CMK (cell line): ENCODE measurements at regions not wholly inside any gene's neighbourhood (a gene's known extent, or its start where the extent isn't known, plus 50 kb on each side); places are given as distances from the start of the nearest gene placed in this dataset.

Source experiments
- DNase-seq: peaks from one replicate; pipeline ENCODE4 v3.0.0-alpha.2; 2010; ENCODE audit warnings: low read depth

- no peak for DNase-seq
Measured at GRCh38 chr4:3704669-3705068, 61.5 kb upstream of the ADRA2C start.

GRCh38 chr4:3703677-3704521 is 62.3 kb upstream of the ADRA2C start:
- DNase-seq, result no peak

GRCh38 chr4:3703343-3703676 is 62.9 kb upstream of the ADRA2C start:
- DNase-seq, result no peak

- no peak for DNase-seq
Measured at GRCh38 chr4:3702561-3703221, 63.5 kb upstream of the ADRA2C start.

GRCh38 chr4:3701736-3702560 is 64.2 kb upstream of the ADRA2C start:
- no peak for DNase-seq

DNA sequence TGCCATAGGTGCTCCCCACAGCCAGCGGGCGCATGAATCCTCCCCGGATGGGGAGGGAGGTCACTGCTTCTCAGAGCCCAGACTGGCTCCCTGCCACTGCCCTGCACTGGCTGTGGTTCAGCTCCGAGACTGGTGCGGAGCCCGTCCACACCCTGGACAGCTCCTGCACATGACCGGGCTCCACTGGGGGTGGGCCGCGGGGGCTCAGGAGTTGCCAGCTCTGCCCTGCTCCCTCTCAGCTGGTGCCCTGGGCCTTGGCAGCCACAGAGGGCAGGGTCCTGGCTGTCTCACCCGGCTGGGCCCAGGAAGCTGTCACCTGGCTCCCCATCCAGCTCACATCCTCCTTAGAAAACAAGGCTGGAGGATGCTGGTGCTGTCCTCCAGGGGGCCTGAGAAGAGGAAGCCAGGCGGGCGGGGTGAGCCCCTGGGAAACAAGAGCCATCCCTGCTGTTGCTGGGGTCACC is 64.9 kb upstream of the ADRA2C start:
- DNase-seq, result no peak

DNA sequence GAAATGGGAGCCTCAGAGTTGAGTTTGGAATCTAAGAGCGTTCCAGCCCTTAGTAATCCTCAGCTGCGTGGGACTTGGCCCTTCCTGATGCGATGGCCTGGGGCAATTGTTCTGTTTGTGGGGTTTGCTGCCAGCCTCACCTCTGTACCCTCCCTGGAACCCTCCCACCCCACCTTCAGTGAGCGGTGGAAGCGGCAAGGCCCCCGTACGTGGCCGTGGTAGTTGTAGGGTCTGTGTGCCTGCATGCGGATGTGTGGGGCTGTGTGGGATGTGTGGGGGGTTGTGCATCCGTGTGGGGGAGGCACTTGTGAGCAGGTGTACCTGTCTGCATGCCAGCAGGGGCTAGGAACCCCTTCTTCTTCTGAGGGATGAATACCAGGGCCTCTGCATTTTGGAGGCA is 65.4 kb upstream of the ADRA2C start:
- DNase-seq, result no peak

DNA sequence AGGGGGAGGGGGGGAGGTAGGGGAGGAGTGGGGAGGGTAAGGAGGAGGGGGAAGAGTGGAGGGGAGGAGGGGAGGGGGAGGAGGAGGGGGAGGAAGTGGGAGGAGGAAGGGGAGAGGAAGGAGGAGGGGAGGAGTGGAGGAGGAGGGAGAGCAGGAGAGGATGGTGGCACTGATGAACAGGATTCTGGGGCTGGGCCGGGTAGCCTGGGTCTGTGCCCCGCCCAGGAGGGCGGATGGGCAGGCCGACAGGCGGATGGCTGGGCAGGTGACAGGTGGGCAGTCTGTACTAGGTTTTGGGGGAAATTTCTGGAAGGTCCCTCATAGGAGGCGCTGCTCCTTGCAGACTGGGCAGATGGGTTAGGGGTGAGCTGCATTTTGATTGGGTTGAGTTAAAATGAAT is 66.0 kb upstream of the ADRA2C start:
- DNase-seq, result no peak

DNA sequence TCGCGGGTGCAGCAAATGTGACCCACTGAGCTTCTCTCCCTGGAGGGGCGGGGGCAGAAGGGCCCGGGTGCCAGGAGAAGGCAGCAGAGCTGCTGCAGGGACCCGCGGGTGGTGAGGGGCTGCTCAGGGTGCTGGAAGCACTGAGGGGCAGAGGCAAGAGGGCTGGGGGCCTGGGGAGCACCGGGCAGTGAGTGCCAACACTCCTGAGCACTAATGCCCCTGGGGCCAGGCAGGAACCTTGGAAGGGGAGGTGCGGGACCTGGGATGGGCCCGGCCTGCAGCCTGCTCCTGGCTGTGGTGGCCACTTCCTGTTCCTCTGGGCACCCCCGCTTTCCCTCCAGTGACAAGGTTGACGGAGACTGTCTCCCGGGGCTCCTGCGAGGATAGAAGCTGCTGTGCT is 66.5 kb upstream of the ADRA2C start:
- DNase-seq, result no peak

GRCh38 chr4:3699261-3699660 is 66.9 kb upstream of the ADRA2C start:
- DNase-seq, result no peak

DNA sequence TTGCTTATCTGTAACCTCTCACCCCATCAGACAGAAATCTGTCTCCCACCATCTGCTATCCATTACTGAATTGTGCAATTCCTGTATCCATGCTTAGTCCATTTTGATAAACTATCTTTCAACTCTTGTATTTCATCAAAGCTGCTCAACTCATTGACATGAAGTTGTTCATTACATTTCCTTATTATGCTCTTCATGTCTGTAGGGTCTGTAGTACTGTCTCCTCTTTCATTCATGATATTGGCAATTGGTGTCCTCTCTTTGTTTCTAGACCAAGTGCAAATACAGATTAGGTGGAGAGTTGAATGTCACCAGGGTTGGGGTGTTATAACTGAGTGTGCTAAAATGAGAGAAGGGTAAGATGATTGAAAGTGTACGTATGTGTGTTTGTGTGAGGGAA is 69.2 kb upstream of the ADRA2C start:
- no peak for DNase-seq

DNA sequence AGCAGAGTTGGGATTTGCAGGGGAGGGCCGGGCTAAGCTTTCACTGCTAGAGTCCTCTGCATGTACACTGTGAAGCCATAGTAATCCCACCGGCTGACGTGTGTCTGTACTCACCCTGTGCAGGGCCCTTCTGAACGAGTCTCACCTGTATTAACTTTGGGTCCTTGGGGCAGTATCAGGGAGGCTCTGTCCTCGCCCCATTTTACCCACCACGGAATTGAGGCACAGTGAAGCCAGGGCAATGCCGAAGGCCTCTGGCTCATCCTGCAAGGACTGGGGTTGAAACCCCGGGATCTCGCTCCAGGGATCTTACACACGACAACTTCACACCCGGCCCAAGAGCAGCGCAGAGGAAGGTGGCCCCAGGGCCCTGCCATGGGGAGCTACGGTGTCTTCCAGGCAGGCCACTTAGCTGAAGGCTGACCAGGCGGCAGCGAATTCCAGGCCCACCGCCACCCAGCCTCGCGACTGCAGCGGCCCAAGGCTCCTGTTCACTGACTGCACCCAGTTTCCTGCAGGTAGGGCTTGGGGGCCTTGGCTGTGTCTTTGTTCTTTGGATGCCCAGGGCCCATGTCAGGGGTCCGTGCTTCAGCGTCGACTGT is 75.5 kb upstream of the ADRA2C start:
- no peak for DNase-seq

DNA sequence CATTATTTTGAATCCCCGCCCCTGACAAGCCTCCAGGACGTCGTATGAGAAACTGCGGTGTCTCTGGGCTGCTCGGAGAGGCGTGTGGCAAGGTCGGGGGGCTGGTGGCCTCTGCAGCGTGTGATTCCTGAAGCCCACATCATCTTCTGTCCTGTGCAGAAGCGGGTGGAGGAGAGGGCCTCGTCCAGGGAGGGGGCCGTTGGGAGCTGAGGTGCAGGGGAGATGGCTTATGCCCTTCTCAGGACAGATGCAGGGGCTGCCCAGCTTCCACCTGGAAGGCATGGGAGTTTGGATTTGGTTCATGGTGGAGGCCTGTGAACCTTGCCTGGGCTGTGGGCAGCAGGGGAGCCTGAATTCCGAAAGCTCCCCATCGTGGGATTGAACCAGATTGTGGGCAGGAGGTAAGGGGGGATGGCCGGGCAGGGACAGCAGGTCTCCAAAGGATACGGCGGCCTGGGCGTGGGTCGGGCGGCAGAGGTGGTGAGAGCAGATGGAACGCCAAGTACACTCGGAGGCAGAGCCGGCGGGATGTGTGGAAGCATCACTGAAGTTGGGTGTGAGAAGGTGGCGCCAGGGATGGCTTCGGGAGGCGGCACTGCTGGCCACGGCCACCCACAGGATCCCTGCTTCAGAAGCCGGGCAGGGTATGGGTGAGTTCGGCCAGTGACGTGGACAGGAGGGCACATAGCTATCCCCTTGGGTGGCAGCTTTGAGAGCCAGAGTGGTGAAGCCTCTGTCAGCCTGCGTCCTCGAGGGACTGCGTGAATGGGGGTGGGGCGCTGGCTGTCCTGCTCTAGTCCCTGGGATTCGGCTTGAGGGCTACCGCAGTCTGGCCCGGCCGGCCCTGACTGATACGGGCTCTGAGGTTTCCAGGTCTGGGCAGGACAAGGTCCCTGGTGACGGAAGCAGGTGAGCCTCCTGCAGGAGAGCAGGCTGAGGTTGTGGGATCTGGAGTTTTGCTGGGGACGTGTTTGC is 76.3 kb upstream of the ADRA2C start:
- DNase-seq, result no peak

GRCh38 chr4:3689006-3689405 is 77.2 kb upstream of the ADRA2C start:
- DNase-seq, result no peak

DNA sequence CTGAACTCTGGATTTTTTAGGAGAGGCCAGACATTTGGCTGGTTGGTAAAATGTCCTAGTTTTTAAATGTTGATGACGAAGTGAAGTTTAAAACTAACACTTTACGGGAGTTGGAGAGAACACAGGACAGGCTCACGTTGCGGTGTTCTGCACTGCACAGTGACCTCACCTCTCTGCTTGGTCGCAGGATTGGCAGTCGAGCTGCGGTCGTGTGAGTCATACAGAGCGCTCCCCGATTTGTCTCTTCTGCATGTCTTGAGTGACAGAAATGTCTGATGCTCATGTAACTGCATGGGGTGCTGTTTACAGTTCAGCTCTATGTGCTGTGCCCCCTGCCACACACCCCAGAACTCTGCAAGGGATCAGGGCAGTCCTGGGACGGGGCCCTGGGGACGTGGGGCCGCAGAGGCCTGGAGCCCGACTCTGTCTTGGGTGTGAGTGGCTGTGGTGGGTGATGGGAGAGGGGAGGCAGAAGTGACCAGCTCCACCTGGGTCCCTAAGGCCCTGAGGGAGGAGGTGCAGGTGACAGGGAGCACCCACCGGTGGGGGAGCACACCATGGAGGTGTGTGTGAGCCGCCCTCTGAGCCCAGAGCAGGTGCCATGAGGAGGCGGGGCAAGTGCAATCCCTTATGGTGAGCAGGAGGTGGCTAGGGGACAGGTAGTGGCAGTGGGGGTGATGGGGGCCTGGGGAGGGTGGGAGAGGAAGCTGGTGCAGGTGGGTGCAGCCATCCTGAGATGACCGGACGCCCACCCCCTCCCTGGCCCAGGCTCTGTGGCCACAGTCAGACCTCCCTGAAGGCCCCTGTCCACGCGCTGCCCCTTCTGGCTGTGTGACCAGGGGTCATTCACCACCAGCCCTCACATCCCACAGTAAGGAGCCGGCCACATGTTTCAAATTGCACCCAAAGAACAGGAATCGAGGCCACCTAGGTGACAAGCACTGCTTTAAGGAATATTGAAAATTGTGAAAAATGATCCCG is 77.9 kb upstream of the ADRA2C start:
- no peak for DNase-seq

GRCh38 chr4:3687538-3687937 is 78.6 kb upstream of the ADRA2C start:
- DNase-seq, result no peak

DNA sequence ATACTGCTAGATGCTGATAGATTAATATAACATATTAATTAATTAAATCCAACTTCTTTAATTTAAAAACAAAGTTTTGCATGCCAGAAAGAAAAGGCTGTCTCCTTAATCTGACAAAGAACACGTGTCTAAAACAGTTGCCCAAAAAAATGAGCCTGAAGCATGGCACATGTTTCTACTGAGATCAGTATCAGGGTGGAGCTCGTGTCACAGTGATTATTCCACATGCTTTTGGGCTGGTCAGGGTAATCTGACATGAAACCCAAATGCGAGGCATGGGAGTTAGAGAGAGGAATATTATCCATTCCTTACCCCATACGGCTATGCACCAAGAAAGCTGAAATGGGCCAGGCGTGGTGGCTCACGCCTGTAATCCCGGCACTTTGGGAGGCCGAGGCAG is 79.4 kb upstream of the ADRA2C start:
- no peak for DNase-seq

GRCh38 chr4:3685081-3685645 is 81.0 kb upstream of the ADRA2C start:
- no peak for DNase-seq

GRCh38 chr4:3684546-3684945 is 81.6 kb upstream of the ADRA2C start:
- DNase-seq, result no peak
